ENCODE measurements at regions not wholly inside any gene's neighbourhood (a gene's known extent, or its start where the extent isn't known, plus 50 kb on each side); places are given as distances from the start of the nearest gene placed in this dataset.
"Not testable (repeated sequence)": the region's sequence is repeated elsewhere in the genome, so short reads cannot be mapped to it uniquely, and the experiment has no call there.

DNA sequence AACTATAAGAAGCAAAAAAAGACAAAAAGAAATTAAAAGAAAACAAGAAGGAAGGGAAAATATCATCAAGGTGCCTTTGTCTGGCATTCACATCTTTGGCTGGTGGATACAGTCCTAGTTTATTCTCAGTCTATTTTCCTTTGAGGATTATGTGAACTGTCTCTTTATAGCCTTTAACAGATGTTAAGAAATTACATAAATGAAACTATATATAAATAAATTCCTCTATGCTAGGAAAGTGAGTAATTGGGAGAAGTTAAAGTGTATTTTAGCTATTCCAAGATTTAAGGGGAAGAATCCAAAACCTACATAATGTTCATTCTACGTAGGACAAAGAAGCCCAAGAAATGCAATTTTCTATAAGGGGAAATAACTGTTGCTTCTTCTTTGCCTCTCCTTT is 316.3 kb downstream of the ADAMTS20 start:
- Histone ChIP-seq H3K9ac (ENCODE audit: low read depth, low read length, poor library complexity, severe bottlenecking) (no peak overlapping the region), H3K4me1 (ENCODE audit: insufficient read depth, low read length, poor library complexity, severe bottlenecking) (no peaks in the 10 kb centered on the region), H3K9me3 (ENCODE audit: insufficient read depth, low read depth, low read length) (no peaks in the 10 kb centered on the region), H3F3A (ENCODE audit: low read depth) (no peaks in the 10 kb centered on the region), H3K4me2 (ENCODE audit: low read depth, low read length, poor library complexity, severe bottlenecking) (no peak overlapping the region), H3K9me2 (replicated peaks; ENCODE audit: low read depth, low read length) (no peaks in the 10 kb centered on the region), H3K36me3 (ENCODE audit: insufficient read depth, low read length) (no peaks in the 10 kb centered on the region), H3K27me3 (ENCODE audit: insufficient read depth, low read length, poor library complexity, severe bottlenecking) (no peaks in the 10 kb centered on the region), H3K4me3 (ENCODE audit: low read length, poor library complexity, severe bottlenecking) (no peak overlapping the region), H3K79me2 (ENCODE audit: insufficient read depth, low read length) (no peaks in the 10 kb centered on the region), H2AFZ (ENCODE audit: low read length) (no peak overlapping the region), H4K20me1 (ENCODE audit: insufficient read depth, low read length, poor library complexity, severe bottlenecking) (no peaks in the 10 kb centered on the region)
- TF ChIP-seq EZH2phosphoT487 (IDR thresholded peaks at IDR 0.05; ENCODE audit: borderline replicate concordance) = no peak
- TF ChIP-seq, protein P1, sequence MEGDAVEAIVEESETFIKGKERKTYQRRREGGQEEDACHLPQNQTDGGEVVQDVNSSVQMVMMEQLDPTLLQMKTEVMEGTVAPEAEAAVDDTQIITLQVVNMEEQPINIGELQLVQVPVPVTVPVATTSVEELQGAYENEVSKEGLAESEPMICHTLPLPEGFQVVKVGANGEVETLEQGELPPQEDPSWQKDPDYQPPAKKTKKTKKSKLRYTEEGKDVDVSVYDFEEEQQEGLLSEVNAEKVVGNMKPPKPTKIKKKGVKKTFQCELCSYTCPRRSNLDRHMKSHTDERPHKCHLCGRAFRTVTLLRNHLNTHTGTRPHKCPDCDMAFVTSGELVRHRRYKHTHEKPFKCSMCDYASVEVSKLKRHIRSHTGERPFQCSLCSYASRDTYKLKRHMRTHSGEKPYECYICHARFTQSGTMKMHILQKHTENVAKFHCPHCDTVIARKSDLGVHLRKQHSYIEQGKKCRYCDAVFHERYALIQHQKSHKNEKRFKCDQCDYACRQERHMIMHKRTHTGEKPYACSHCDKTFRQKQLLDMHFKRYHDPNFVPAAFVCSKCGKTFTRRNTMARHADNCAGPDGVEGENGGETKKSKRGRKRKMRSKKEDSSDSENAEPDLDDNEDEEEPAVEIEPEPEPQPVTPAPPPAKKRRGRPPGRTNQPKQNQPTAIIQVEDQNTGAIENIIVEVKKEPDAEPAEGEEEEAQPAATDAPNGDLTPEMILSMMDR (conservative IDR thresholded peaks at IDR 0.05; ENCODE audit: low read length) = no peak

DNA sequence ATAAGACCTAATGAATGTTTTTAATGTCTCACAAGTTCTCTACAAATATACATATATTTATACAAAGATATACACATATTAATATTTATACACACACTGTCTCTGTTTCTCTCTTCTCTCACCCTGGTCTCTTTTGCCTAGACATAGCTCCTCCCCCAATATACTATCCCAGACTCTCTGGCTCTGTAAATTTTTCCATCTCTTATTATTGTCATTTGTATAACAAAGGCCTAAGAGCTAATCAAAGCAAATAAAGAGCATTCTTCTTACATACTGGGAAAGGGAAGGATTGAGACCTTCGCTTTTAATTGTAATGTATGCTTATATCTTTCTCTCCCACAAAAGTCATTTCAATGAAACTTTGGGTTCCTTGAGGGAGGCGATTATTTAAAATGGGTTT is 318.1 kb downstream of the ADAMTS20 start:
- Histone ChIP-seq H3K4me3 (ENCODE audit: low read length, poor library complexity, severe bottlenecking) (no peak overlapping the region), H3K9me2 (replicated peaks; ENCODE audit: low read depth, low read length) (no peaks in the 10 kb centered on the region), H3K4me1 (ENCODE audit: insufficient read depth, low read length, poor library complexity, severe bottlenecking) (no peaks in the 10 kb centered on the region), H3K27me3 (ENCODE audit: insufficient read depth, low read length, poor library complexity, severe bottlenecking) (no peaks in the 10 kb centered on the region), H3K4me2 (ENCODE audit: low read depth, low read length, poor library complexity, severe bottlenecking) (no peak overlapping the region), H3K9me3 (ENCODE audit: insufficient read depth, low read depth, low read length) (no peaks in the 10 kb centered on the region), H4K20me1 (ENCODE audit: insufficient read depth, low read length, poor library complexity, severe bottlenecking) (no peaks in the 10 kb centered on the region), H3K79me2 (ENCODE audit: insufficient read depth, low read length) (no peaks in the 10 kb centered on the region), H3K36me3 (ENCODE audit: insufficient read depth, low read length) (no peaks in the 10 kb centered on the region), H3K9ac (ENCODE audit: low read depth, low read length, poor library complexity, severe bottlenecking) (no peak overlapping the region), H3F3A (ENCODE audit: low read depth) (no peaks in the 10 kb centered on the region), H2AFZ (ENCODE audit: low read length) (no peak overlapping the region)
- TF ChIP-seq, protein P1 (conservative IDR thresholded peaks at IDR 0.05; ENCODE audit: low read length) = no peak
- TF ChIP-seq EZH2phosphoT487 (IDR thresholded peaks at IDR 0.05; ENCODE audit: borderline replicate concordance) = no peak

DNA sequence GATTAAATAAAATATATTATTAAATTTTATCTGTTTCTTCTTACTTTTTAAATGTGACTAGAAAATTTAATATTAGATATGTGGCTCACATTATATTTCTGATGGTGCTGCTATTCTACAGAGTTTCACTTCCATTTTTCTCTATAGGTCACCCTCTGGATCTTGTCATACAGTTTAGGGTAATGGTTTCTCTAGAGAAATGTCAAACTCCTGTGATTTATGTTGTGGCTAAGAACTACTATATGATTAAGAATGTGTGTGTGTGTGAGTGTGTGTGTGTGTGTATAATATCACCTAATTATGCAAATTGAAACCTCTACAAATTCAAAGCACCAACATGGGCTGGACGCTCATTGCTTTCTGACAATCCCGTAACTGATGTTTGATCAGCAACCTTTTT is 325.9 kb downstream of the ADAMTS20 start:
- Histone ChIP-seq H2AFZ (ENCODE audit: low read length) (no peak overlapping the region), H3K4me1 (ENCODE audit: insufficient read depth, low read length, poor library complexity, severe bottlenecking) (no peaks in the 10 kb centered on the region), H3K4me3 (ENCODE audit: low read length, poor library complexity, severe bottlenecking) (no peak overlapping the region), H3F3A (ENCODE audit: low read depth) (no peaks in the 10 kb centered on the region), H3K27me3 (ENCODE audit: insufficient read depth, low read length, poor library complexity, severe bottlenecking) (no peaks in the 10 kb centered on the region), H3K36me3 (ENCODE audit: insufficient read depth, low read length) (no peaks in the 10 kb centered on the region), H3K9me2 (replicated peaks; ENCODE audit: low read depth, low read length) (no peaks in the 10 kb centered on the region), H3K79me2 (ENCODE audit: insufficient read depth, low read length) (no peaks in the 10 kb centered on the region), H3K9ac (ENCODE audit: low read depth, low read length, poor library complexity, severe bottlenecking) (no peak overlapping the region), H3K9me3 (ENCODE audit: insufficient read depth, low read depth, low read length) (no peaks in the 10 kb centered on the region), H4K20me1 (ENCODE audit: insufficient read depth, low read length, poor library complexity, severe bottlenecking) (no peaks in the 10 kb centered on the region), H3K4me2 (ENCODE audit: low read depth, low read length, poor library complexity, severe bottlenecking) (no peak overlapping the region)
- no peak for TF ChIP-seq EZH2phosphoT487 (IDR thresholded peaks at IDR 0.05; ENCODE audit: borderline replicate concordance)
- TF ChIP-seq, protein P1 (conservative IDR thresholded peaks at IDR 0.05; ENCODE audit: low read length) = no peak

DNA sequence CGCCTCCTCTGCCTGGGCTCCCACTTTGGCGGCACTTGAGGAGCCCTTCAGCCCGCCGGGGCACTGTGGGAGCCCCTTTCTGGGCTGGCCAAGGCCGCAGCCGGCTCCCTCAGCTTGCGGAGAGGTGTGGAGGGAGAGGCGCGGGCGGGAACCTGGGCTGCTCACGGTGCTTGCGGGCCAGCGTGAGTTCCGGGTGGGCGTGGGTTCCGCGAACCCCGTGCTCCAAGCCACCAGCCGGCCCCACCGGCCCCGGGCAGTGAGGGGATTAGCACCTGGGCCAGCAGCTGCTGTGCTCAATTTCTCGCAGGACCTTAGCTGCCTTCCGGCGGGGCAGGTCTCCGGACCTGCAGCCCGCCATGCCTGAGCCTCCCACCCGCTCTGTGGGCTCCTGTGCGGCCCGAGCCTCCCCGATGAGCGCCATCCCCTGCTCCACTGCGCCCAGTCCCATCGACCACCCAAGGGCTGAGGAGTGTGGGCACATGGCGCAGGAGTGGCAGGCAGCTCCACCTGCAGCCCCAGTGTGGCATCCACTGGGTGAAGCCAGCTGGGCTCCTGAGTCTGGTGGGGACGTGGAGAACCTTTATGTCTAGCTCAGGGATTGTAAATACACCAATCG is 327.7 kb downstream of the ADAMTS20 start:
- not testable (repeated sequence) for H3K9ac ChIP-seq (ENCODE audit: low read depth, low read length, poor library complexity, severe bottlenecking); H3F3A ChIP-seq (ENCODE audit: low read depth); H3K4me3 ChIP-seq (ENCODE audit: low read length, poor library complexity, severe bottlenecking); H3K9me2 ChIP-seq (replicated peaks; ENCODE audit: low read depth, low read length); H3K36me3 ChIP-seq (ENCODE audit: insufficient read depth, low read length); H4K20me1 ChIP-seq (ENCODE audit: insufficient read depth, low read length, poor library complexity, severe bottlenecking); H3K27me3 ChIP-seq (ENCODE audit: insufficient read depth, low read length, poor library complexity, severe bottlenecking); H3K9me3 ChIP-seq (ENCODE audit: insufficient read depth, low read depth, low read length); H2AFZ ChIP-seq (ENCODE audit: low read length); H3K79me2 ChIP-seq (ENCODE audit: insufficient read depth, low read length); H3K4me2 ChIP-seq (ENCODE audit: low read depth, low read length, poor library complexity, severe bottlenecking); H3K4me1 ChIP-seq (ENCODE audit: insufficient read depth, low read length, poor library complexity, severe bottlenecking)
